ENCODE measurements at regions not wholly inside any gene's neighbourhood (a gene's known extent, or its start where the extent isn't known, plus 50 kb on each side); places are given as distances from the start of the nearest gene placed in this dataset.
"Not testable (repeated sequence)": the region's sequence is repeated elsewhere in the genome, so short reads cannot be mapped to it uniquely, and the experiment has no call there.

DNA sequence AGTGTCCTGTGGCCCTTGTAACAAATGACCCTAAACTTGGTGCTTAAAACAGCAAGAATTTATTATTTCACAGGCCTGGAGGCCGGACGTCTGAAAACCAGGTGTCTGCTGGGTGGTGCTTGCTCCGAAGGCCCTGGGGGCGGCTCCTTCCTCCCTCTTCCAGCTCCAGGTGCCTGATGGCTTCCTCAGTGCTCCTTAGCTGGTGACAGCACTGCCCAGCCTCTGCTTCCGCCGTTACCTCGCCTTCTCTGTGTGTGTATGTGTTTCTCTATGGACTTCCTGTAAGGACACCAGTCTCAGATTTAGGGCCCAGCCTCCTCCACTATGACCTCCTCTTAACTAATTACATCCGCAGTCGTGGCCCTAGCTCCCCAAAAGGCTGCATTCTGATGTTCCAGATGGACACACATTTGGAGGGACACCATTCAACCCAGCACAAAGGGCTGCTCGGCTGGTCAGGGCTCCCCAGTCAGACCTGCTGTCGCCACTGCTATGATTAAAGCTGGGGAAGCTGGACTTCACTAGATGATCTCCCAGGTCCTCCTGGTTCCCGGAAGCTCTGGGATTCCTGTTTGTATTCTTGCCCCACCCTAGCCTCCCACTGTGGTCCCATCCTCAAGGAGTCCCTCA lies 172.8 kb downstream of the IRF8 start:
- DNase-seq (ENCODE audit: extremely low spot score, insufficient read length, low read depth) (no peak), FAIRE-seq (no peak)

DNA sequence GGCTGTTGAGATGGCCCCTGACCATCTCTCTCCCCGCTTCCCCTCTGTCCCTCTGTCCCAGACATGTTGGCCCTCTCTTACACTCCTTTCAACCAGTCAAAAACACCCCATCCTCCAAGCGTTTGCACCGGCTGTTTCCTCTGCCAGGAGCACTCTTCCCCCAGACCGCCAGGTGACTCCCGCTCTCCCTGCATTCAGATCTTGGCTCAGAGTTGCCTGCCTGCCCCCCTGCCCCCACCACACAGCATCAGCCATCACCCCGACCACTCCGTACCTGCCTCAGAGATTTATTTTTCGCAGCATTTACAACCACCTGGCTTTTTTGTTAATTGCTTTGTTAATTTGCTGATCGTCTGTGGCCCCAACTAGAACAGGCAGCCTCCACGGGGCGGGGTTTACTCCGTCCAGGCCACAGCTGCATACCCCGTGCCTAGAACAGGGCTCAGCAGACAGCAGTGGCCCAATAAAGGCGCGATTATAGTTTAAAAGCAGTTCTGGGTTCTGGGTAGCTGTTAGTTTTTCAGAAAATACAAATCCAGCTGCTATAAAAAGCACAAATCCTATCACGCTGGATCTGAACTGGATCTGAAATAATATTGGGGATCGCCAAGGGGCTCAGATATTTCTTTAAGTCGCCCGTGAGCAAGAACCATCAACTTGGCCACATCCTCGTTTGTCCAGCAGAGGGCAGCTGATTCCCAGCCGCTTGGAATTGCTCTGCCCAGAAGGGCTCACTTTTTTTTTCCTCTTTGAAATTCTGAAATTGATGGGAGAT lies 173.6 kb downstream of the IRF8 start:
- peak; percentile 81 for FAIRE-seq
- peak; percentile 50 for DNase-seq (ENCODE audit: extremely low spot score, insufficient read length, low read depth)

DNA sequence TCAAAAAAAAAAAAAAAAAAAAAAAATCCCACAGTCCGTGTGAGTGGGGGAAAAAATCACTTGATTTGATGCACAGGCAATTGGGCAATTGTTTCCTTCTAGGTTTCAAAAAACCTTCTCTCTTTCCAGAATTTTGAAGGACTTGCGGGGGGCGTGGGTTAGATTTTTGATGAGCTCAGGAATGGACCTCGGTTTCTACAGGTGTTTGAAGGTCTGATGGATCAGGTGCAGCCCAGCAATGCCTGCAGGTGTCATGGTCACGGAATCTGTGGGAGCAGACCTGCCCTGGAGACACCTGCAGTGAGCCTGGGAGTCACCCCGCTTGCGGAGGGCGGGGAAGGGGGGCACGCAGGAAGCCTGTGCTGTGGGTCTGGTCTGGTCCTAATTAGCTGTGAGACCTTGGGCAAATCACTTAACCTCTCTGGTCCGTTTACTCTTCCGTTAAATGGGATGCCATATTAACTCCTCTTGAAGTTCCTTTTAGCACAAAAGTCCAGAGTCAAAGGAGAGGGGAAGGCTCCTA lies 174.2 kb downstream of the IRF8 start:
- DNase-seq (ENCODE audit: extremely low spot score, insufficient read length, low read depth): no peak
- FAIRE-seq: no peak

DNA sequence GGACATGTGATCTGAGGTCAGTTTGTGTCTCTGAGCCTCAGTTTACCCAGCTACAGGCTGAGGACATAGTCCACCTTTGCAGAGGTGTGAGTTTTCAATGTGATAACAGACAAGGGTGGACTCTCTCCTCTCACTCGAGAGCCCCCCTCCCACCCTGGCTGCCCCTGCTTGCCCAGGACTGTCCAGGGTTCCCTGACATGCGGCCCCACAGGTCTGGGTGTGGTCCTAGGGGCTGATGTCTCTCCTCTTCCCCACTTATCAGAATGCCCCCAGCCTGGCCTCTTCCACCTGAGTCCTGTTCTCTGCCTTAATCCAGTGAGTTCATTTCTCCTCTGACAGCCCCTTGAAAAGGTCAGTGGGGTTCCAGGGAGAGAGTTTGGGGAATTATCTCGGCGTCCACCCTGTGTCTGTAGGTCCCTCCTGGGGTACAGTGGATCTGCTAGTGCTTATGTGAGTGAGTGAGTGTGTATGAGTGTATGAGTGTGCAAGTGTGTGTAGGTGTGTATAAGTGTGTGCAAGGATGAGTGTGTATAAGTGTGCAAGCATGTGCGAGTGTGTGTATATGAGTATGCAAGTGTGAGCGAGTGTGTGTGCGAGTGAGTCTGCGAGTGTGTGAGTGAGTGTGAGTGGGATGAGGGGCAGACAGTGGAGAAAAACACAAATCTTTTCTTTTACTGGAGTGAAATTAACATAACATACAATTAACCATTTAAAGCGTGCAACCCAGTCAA lies 175.0 kb downstream of the IRF8 start:
- no peak for DNase-seq (ENCODE audit: extremely low spot score, insufficient read length, low read depth)
- FAIRE-seq: no peak

DNA sequence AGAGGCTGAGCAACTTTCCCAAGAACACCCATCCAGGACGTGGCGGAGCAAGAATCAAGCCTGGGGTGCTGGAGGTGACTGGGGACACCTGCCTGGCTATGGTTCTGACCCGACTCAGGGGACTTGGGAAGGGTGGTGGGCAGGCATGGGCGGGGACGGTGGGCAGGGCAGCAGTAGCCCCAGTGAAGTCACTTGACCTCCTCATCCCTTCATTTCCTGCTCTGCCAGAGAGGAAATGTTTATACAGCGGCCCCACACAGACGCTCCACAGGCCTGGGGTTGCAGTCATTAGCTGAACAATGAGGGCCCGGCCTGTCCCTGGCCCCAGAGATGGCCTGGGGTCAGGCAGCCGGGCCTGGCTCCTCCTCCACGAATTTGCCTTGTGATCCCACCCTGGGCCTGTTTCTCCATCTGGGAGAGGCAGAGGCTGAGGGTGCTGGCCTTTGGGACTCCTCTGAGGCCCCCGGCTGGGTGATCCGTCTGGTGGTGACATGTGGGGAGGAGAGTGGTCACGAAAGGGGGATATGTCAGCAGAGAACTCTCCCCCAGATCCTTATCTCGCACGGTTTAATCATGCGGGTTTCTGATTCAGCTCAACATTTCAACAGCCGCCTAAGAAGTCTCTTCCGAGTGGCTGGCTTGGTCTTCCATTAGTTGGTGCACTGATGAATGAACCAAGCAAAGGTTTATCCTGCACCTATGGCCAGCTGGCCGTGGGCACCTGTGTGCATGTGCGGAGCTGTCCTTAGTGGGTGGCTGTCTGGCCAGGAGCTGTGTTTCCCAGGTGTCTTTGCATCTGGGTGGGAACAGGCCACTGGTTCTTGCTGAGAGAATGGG lies 175.9 kb downstream of the IRF8 start:
- no peak for DNase-seq (ENCODE audit: extremely low spot score, insufficient read length, low read depth)
- no peak for FAIRE-seq

DNA sequence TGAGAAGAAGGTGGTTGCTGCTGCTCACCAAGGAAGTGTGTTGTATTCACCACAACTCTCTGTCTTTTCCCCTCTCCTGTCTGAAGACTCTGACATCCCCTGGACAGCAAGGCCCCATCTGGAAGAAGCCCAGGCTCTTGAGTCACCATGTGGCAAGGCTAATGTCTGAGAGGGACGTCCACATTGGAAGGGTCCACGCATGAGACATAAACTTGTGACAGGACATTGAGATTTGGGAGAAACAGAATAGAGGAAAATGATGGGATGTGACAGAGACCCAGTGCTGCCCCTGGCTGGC lies 176.5 kb downstream of the IRF8 start:
- no peak for FAIRE-seq
- DNase-seq (ENCODE audit: extremely low spot score, insufficient read length, low read depth): no peak

DNA sequence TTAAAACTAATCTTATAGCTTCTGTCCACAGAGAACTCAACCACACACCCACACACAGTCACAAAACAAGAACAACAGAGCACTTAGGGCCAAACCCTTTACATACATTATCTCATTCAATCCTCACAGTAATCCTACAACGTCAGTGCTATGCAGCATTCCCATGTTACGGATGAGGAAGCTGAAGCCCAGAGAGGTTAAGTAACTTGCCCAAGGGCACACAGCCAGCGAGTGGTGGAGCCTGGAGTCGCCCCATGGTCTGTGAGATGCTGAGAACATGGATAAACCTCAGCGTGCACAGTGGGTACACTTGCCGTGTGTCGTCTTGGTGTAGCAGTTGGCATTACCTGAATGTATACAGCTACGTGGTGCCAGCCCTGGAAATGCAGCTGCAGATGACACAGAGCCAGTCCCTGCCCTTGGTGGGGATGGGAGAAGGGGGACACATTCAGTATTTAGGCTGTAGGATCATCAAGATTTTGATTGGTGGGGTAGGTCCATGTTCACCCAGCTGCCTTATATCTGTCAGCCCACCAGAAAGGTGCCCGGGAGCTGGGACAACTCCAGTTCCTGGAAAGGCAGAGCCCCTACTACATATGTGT lies 177.0 kb downstream of the IRF8 start:
- no peak for FAIRE-seq
- DNase-seq (ENCODE audit: extremely low spot score, insufficient read length, low read depth): no peak

DNA sequence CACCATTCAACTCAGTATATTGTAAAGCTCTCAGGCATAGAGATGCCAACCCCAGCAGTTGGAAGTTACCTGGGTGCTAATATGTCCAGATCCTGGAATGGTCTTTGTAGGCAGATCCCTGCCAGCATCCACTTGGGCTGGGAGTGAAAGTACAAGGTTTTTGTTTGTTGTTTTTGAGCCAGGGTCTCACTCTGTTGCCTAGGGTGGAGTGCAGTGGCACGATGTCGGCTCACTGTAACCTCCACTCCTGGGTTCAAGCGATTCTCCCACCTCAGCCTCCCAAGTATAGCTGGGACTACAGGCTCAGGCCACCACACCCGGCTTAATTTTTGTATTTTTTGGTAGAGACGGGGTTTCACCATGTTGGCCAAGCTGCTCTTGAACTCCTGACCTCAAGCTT lies 177.6 kb downstream of the IRF8 start:
- FAIRE-seq (no peak), DNase-seq (ENCODE audit: extremely low spot score, insufficient read length, low read depth) (no peak)

DNA sequence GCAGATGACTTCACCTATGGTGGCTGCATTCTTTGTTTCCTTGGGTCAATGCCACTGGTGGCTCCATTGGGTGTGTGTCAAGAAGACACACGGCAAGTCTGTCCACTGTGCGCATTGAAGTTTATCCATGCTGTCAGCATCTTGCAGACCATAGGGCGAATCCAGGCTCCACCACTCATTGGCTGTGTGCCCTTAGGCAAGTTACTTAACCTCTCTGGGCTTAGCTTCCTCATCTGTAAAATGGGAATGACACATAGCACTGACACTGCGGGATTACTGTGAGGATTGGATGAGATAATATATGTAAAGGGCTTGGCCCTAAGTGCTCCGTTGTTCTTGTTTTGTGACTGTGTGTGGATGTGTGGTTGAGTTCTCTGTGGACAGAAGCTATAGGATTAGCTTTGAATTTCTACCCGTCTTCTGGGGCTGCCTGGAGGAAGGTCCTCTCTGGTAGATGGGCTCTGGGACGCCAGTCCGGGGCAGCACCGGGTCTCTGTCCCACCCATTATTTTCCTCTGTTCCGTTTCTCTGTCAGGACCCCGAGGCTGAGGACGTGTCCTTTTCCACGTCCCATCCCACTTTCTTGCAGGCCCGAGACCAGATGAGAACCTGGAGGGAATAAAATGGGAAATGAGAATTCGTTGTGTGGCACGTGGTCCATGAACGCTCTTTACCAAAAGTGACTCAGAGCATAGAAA lies 178.4 kb downstream of the IRF8 start:
- FAIRE-seq: no peak
- DNase-seq (ENCODE audit: extremely low spot score, insufficient read length, low read depth): no peak

DNA sequence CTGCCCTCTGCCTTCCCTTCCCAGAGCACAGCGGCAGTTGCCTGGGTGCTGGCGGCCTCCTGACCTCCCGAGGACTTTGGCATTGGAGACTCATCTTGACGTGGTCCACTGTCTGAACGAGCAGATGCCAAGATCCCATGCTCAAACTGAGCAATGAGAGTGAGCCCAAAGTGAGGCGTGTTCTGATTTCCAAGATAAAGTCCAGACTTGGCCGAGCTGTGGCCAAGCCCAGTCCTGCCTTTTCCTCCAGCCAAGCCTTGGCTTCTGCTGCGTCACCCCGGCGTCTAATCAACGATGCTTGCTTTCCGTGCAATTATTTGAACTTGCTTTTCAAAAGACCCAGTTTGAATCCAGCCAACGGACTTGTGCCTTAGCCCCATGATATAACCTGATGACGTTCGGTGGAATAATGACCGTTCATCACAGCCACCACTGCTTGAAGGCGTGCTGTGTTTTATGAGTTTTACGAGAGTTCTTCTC lies 179.2 kb downstream of the IRF8 start:
- FAIRE-seq (no peak), DNase-seq (ENCODE audit: extremely low spot score, insufficient read length, low read depth) (no peak)

DNA sequence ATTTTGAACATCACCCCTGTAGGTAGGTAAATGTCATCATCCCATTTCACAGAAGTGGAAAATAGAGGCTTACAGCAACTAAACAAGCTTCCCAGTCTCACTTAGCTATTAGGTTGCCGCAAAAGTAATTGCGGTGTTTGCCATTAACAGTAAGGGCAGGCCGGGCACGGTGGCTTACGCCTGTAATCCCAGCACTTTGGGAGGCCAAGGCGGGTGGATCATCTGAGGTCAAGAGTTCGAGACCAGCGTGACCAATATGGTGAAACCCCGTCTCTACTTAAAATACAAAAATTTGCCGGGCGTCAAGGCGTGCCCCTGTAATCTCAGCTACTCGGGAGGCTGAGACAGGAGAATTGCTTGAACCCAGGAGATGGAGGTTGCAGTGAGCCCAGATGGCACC lies 179.7 kb downstream of the IRF8 start:
- DNase-seq (ENCODE audit: extremely low spot score, insufficient read length, low read depth); FAIRE-seq: not testable (repeated sequence)

DNA sequence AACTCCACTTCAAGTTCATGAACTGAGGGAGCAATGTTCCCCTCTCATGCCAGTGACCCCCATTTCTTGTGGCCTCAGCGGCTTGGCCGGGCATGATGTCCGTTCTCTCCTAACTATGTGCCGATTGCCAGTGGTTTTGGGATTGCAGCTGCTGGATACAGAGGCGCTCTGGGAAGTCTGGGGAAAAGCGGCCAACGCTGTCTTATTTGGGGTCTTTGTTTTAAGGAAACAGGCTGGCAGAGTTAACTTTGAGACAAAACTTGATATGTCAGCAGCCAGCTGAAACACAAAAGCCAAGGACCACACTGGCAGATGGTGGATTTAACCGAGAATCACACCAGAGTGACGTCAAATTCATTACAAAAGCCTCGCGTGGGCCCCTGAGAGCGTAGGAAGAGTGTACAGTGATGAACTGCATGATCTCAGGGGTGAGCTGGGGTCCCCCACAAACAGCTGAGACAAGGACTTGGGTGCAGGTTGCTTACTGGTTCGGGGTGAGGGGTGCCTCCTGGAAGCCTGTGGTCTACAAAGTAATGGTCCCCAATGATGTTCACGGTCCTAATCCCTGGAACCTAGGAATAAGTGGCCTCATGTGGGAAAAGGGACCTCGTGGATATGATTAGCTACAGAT lies 180.4 kb downstream of the IRF8 start:
- FAIRE-seq (no peak), DNase-seq (ENCODE audit: extremely low spot score, insufficient read length, low read depth) (no peak)

DNA sequence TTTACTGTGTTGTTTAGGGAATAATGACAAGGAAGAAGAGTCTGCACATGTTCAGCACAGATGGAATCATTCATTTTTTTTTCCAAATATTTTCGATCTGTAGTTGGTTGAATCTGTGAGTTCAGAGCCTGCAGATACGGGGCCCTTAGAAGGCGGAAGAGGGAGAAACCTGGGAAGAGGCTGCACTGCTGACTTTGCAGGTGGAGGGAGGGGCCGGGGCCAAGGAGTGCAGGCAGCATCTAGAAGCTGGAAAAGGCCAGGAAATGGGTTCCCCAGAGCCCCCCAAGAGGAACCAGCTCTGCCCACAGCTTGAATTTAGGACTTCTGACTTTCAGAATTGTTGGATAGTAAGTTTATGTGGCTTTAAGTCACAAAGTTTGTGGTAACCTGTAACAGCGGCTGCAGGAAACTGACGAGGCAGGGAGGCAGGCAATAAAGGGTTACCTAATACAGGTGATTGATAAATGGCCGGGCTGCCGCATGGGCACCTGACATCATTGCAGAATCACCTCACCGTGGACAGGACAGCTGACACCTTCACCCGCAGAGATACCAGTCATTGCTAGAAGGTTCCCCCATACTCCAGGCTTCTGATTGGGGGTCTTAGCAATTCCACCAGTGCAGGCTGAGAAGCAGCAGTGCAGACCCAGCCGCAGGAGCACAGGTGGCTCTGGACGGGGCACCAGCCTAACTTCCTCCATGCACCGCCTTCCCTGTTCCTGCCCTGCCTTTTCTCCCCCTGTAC lies 181.3 kb downstream of the IRF8 start:
- FAIRE-seq: no peak
- no peak for DNase-seq (ENCODE audit: extremely low spot score, insufficient read length, low read depth)

DNA sequence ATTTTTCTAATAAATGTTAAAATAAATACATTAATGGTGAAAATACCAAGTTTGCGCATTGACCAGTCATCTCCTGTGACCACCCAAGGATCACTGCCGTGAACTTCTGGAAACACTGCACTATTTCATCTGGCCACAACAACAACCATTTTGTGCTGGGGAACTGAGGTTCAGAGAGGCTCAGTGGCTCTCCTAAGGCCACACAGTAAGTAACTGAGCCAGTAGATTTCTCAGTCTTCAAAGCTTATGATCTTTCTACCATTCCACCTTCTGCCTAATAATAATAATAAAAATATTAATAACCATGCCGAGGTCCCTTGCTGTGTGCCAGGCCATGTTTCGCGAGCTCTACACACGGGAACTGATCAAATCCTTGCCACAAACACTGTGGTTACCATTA lies 182.0 kb downstream of the IRF8 start:
- FAIRE-seq: no peak
- DNase-seq (ENCODE audit: extremely low spot score, insufficient read length, low read depth): no peak

DNA sequence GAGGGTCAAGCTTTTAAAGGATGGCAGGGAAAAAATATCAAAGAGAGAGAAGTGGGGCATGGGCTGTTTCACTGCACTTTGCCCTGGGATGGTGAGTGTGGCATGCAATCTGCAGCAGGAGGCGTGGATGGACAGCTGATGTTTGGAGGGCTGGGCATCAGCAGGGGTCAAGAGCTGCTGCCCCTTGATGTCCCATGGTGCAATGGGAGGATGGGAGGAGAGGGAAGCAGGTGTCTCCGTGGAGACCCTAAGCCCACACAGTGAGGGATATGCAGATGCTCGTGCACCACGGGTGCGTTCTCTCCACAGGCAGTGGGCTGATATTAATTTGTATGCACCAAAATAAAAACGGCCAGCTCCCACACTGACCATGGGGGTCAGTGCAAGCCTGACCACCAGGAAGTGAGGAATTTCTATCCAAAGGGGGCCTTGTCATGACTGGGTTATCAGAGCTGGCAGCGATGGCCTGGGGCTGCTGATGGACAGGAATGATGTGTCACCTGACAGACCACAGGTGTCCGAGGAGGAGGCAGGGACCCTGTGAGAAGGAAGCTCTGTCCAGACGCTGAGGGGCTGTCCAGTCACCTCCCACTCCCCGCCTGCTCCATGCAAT lies 183.6 kb downstream of the IRF8 start:
- FAIRE-seq: no peak
- no peak for DNase-seq (ENCODE audit: extremely low spot score, insufficient read length, low read depth)

DNA sequence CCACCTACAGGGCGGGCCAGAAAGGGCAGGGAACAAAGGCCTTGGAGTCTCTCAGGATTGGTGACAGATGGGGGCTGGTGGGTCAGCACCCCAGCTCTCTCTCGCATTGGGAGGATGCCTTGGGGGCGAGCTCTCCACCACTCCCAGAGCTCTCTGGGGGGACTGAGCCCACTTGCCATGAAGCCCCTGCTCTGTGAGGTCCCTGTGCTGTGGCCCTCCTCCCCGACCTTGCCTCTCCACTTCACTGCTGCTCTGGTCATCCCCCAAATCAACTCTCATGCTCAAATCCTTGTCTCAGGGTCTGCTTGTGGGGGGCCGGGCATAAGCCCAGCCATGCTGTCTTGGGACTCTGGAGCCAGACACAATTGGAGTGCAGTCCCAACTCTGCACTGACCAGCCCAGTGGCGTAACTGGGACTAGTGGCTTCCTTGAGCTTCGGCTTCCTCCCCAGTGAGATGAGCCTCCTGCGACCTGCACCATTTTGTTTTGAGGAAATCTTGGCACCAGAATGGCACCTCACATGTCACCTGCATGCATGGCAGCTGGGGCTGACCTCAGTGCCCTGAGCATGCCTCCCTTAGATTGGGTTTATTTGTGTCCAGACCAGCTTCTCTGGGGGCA lies 184.5 kb downstream of the IRF8 start:
- DNase-seq (ENCODE audit: extremely low spot score, insufficient read length, low read depth) (no peak), FAIRE-seq (no peak)

DNA sequence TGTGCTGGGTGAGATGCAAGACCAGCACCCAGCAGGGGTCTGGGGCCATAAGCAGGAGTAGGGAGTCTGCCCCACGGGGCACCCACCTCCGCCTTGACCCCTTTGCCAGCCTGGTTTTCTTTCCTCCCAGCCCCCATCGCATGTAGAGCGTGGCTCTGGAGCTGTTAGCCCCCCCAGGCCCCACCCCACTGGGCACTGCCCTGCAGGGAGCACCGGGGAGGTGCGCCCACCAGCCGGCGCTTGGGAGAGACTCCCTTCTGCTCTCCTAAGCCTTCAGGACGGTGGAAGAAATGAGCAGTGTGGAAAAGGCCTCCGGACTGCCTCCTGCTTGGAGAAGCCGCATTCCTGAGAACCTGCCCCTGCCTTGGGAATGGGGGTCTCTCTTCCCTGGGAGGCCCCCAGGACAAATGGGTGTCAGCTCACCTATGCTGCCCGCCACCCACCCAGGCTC lies 186.2 kb downstream of the IRF8 start:
- DNase-seq (ENCODE audit: extremely low spot score, insufficient read length, low read depth) (no peak), FAIRE-seq (no peak)
